Cerebellar cortex (tissue), 1 donor: ENCODE measurements at regions not wholly inside any gene's neighbourhood (a gene's known extent, or its start where the extent isn't known, plus 50 kb on each side); places are given as distances from the start of the nearest gene placed in this dataset.
"Not testable (repeated sequence)": the region's sequence is repeated elsewhere in the genome, so short reads cannot be mapped to it uniquely, and the experiment has no call there.

Source experiments
- DNase-seq: peaks from one replicate; pipeline ENCODE4 v3.0.0-alpha.2; 2015; ENCODE audit warnings: low spot score

GRCh38 chr7:32816409-32816948 lies 75.1 kb downstream of the KBTBD2 start:
- DNase-seq, result not testable (repeated sequence)

GRCh38 chr7:32814779-32815178 lies 76.8 kb downstream of the KBTBD2 start:
- DNase-seq, result not testable (repeated sequence)

DNA sequence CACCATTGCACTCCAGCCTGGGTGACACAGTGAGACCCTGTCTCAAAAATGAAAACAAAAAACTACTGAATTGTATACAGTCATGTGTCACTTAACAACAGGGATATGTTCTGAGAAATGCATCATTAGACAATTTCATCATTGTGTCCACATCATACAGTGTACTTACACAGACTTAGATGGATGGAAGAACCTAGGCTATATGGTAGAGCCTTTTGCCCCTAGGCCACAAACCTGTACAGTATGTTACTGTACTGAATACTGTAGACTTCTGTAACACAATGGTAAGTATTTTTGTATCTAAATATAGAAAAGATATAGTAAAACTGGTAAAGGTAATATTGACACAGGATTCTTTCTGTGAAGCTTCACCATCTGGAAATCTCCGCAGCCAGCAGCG lies 81.7 kb downstream of the KBTBD2 start:
- no peak for DNase-seq

DNA sequence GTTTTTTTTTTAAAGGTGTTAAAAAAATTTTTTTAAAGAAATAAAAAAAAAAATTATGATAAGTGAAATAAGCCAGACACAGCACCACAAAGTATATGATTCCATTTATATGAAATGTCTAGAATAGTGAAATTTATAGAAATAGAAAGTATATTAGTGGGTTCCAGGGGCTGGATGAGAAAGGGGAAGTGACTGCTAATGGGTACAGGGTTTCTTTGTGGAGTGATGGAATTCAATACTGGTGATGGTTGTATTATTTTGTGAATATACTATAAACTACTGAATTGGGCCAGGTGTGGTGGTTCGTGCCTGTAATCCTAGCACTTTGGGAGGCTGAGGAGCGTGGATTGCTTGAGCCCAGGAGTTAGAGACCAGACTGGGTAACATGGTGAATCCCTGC lies 82.2 kb downstream of the KBTBD2 start:
- DNase-seq, result no peak

- DNase-seq, result no peak
Observed at GRCh38 chr7:32803406-32804141, 88.0 kb downstream of the KBTBD2 start.

DNA sequence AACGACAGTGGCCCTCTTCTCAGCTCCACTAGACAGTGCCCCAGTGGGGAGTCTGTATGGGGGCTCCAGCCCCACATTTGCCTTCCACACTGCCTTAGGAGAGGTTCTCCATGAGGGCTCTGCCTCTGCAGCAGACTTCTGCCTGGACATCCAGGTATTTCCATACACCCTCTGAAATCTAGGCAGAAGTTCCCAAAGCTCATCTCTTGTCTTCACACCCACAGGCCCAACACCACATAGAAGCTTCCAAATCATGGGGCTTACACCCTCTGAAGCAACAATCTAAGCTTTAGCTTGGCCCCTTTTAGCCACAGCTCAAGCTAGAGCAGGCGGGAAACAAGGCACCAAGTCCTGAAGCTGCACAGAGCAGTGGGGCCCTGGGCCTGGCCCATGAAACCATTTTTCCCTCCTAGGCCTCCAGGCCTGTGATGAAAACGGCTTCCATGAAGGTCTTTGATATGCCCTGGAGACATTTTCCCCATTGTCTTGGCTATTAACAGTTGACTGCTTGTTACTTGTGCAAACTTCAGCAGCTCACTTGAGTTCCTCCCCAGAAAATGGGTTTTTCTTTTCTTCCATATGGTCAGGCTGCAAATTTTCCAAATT lies 89.2 kb downstream of the KBTBD2 start:
- no peak for DNase-seq

GRCh38 chr7:32793053-32793452 lies 98.5 kb downstream of the KBTBD2 start:
- not testable (repeated sequence) for DNase-seq

GRCh38 chr7:32790766-32791430 lies 100.7 kb downstream of the KBTBD2 start:
- not testable (repeated sequence) for DNase-seq

DNA sequence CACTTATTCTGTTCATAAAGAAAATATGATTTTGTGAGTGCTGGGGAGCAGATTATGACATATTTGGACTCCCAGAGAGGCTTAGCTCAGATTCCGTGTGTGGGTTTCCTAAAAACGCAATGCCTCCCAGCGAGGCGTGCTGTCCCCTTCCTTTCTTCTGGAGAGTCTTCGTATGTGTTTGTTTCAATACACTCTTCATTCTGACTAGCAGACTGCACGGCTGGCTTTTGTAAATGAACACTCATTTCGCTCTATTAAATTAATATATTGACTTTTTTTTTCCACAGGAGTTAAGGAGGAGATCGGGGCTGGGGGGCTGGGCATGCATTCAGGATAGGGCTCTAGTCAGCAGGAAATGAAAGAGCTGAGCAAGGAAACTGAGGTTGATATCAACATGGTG lies 102.3 kb downstream of the KBTBD2 start:
- DNase-seq, result not testable (repeated sequence)

- not testable (repeated sequence) for DNase-seq
Observed at GRCh38 chr7:32788174-32788573, 103.4 kb downstream of the KBTBD2 start.

DNA sequence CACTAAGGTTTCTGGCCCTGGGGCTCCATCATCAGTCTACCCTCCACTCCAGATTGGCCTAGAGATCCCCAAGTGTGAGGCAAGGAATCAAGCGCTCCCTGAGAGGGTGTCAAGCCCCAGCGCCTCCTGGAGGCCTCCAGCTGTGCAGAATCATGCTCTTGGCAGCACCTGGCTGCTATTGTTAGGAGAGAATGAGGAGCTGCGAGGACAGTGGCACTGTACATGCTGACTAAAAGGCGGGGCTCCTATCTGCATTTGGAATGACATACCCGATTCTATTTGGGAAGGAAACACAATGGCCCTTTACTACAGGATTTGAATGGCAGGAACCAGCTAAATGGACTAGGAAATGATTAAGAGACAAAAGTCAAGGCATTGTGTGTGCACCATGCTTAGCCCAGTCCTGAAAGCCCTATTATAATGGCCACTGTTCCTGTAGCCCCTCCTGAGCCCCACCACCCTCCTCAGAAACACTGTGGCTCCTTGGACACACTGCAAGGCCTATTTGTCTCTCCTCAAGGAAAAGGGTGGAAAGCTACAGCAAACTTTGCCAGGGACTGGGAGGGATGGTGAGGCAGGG lies 106.1 kb downstream of the KBTBD2 start:
- not testable (repeated sequence) for DNase-seq

DNA sequence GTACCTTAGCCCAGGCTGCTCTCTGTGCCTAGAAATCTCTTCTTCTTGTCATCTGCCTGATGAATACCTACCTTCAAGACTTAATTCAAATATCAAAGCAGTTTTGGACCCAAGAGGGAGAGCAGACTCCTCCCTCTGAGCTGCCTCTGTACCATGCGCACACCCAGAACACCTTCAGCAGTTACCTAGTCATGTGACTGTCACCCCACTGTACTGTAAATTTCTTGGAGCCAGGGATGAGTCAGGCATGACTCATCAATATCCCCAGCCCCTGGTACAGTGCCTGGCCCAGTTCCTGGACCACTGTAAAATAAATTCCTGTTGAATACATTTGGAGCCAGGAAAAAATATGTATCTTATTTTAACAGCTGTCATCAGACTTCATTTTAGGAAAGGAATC lies 111.7 kb downstream of the KBTBD2 start:
- DNase-seq, result not testable (repeated sequence)

DNA sequence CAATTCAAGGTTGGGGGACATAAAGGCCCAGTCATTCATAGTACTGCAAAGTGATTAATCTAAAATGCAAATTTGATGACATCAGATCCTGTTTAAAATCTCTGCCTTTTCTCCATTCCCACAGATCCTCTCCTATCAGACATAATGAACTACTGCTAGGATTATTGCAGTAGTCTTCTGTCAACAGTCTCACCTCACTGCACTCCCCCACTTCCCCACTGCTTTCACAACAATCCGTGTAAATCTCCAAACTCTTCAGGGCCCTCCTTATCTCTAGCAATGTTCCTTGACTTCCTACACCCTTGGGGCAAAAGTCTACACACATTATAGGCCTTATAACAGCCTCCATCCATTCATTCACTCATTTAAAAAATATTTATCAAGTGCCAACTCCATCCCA lies 112.4 kb downstream of the KBTBD2 start:
- no peak for DNase-seq

GRCh38 chr7:32777041-32777666 lies 114.4 kb downstream of the KBTBD2 start:
- DNase-seq, result not testable (repeated sequence)

- DNase-seq, result not testable (repeated sequence)
Observed at GRCh38 chr7:32776318-32776717, 115.2 kb downstream of the KBTBD2 start.

GRCh38 chr7:32775809-32776208 lies 115.8 kb downstream of the KBTBD2 start:
- DNase-seq, result not testable (repeated sequence)

GRCh38 chr7:32774541-32774951 lies 117.0 kb downstream of the KBTBD2 start:
- no peak for DNase-seq

DNA sequence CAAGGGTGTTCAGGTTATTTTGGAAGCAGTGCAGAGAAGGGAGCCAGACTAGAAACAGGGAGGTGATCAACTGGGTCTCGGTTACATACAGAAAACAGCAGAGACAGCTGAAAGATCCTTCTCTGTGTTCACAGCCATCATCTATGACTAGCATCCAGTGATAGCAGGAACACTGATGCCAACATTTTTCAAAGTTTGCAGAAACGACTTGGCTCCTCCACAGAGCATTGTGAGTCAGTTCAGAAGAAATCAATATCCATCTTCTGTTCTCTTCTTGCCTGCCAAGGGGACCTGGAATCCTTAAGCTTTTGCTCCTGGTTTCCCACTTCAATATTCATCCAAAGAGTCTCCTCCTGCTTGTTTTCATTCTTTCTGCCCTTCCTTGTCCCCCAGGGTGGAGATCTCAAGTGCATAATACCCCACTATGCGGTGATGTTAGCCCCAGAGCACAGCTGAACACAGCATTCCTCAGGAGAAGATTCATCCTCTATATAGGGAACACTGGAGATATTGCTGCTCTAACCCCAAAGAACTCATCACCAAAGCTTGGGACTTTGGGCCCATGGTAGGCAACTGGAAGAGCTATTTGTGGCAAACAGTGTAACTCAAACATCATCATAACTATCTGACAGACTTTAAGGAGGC lies 122.6 kb downstream of the KBTBD2 start:
- not testable (repeated sequence) for DNase-seq

DNA sequence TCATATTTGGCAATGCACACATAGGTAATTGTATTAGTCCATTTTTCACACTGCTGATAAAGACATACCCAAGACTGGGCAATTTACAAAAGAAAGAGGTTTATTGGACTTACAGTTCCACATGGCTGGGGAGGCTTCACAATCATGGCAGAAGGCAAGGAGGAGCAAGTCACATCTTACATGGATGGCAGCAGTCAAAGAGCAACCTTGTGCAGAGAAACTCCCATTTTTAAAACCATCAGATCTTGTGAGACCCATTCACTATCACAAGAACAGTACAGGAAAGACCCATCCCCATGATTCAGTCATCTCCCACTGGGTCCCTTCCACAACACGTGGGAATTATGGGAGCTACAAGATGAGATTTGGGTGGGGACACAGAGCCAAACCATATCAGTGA lies 123.2 kb downstream of the KBTBD2 start:
- not testable (repeated sequence) for DNase-seq

DNA sequence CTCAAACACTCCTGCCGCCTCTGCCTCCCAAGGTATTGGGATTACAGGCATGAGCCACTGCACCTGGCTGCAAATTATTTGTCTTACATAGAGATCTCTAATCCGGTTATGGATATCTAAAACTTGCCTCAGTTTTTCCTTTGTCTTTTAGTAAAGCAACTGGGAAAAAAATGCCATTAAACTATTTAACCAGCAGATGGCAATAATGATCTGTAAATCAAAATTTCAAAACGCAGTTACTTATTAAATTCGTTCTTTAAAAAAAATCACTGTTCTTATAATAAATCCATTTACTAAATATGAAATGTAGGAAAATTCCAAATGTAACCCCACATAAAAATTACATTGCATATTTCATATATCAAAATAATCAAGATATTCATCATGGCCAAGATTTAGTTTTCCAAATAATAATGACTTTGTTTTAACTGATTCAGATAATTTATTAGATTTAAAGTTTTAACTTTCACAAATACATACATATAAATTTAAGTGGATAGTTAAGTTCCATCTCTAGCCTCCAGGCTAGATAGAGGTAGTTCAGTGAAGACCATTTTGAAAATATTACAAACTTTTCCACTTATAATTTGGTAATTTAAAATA lies 125.8 kb downstream of the KBTBD2 start:
- DNase-seq, result not testable (repeated sequence)

GRCh38 chr7:32765185-32765584 lies 126.4 kb downstream of the KBTBD2 start:
- DNase-seq, result no peak
